HG02973 (cell line): ENCODE measurements at regions not wholly inside any gene's neighbourhood (a gene's known extent, or its start where the extent isn't known, plus 50 kb on each side); places are given as distances from the start of the nearest gene placed in this dataset.

ENCODE experiments used
- ATAC-seq: cut with Tn5 transposase; IDR thresholded peaks from one replicate; pipeline ENCODE4 v1.9.1; 2021; ENCODE audit warnings: moderate library complexity; ENCODE audit not compliant: unreplicated experiment

DNA sequence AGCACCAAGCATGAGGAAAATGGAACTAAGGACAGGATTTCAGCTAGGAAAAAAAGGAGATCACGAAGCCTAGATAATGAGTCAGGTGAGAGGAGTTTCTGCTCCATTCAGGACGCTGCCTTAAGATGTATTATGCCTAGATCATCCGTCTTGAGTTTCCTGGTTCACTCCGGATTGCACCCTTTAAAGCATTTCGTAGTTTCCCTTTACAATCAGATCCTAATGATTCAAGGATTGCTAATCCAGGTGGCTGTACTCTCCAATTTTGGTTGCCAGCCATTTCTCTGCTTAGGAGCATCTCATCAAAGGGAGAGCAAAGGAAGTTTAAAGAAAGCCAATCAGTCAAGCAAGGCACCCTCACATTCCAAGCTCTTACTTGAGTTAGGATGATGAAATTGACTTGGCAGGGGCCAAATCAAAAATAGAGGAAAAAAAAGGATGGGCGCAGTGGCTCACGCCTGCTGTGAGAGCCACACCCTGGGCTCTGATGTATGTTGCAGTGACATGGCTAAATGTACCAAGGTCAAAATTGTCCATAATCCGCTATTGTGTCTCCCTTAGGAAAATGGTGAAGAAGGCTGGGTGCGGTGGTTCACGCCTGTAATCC is 156.9 kb upstream of the SOD1 start:
- ATAC-seq, result no peak

DNA sequence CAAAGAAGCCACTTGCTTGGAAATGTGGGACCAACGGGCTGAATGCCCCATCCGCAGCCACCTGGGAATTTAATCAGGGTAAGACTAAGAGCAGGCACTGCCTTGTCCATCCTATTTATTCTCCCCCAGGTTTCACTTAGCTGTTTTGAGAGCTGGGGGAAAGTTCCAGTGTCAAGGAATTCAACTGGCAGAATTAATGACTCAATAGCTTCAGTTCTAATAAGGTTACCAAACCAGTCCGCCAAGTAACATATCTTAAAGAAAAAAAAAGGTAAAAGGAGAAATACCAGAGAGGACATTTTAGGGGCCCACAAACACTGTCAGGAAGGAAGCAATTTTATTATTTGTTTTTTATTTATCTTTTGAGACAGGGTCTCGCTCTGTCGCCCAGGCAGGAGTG is 157.6 kb upstream of the SOD1 start:
- ATAC-seq, result no peak

DNA sequence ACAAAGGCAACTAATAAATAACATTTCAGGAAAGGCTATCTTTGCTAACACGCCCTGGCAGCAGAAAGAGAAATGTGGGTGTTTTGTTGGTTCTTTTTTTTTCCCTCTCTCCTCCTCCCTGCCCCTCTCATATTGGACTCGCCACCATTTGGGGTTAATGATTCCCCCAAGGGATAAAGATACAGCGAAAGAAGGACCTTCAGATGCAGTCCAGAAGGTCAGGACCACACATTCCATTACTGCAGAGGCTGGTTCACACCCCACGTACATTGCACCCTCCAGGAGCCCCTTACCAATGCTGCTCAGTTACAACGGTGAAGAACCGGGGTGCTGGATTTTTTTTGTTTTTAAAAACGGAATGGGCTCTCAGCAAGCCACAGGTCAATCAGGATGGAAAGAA is 156.9 kb upstream of the TIAM1 start:
- ATAC-seq, result no peak

DNA sequence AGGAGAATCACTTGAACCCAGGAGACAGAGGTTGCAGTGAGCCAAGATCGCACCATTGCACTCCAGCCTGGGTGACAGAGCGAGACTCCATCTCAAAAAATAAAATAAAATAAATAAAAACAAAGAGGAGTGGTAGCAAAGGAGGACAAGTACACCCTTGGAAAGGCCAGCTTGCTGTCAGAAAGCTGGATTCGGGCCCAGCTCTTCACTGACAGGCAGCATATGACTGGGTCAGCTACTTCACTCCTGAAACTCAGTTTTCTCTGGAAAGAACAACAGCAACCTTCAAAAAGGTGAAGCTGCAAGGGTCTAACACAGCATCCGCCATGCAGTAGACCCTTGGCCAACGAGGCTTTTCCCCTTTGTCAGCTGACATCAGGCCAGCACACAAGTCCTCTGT is 156.0 kb upstream of the TIAM1 start:
- no peak for ATAC-seq

DNA sequence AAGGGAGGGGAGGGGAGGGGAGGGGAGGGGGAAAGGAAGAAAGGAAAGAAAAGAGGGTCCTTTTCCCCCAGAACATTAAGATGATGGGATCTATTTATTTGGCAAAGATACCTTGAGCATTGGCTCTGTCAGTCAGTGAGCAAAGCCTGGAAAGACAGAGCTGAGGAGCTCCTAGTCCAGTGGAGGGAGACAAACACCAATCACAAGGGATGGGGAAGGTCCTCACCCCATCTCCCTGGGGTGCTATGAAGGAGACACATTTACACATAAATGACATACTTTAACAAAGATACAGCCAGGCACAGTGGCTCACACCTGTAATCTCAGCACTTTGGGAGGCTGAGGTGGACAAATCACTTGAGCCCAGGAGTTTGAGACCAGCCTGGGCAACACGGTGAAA is 154.9 kb upstream of the TIAM1 start:
- no peak for ATAC-seq

DNA sequence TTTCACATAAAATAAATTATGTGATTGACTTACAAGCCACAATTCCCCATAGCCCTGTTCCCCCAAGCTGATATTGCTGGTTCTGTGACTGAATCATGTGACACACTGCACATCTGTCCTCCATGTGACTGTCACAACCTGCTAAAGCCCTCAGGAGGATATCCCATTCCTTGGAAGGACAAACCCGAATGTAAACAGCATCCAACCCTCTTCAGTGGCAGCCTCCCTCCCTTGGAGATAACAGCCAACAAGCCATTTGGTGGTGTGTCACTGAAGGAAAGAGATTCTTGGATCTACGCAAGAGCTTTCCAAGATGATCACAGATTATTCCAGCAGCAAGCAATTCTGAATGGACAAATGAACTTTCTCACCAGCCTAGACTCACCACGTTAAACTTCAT is 153.9 kb upstream of the TIAM1 start:
- ATAC-seq, result no peak

DNA sequence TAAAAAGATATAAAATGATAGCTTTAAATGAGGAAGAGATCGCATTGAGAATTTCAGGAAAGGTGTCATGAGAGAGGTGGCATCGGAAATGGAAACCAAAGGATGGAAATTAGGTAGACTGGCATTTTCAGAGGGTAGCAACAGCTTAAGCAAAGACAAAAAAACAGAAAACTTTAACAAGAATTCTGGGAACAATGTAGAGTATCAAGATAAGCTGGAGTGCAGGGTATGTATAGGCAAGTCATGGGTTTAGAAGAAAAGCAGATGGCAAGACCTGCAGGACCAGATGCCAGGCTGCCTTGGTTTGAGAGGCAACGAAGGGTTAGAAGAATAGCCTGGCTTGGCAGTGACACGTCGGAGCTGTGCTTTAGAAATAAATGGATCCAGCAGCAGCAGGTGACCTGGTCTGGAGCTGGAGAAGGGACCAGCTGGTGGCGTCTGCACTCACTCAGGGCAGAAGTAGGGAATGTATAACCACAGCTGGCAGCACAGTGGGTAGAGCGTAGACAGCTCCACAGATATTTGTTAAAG is 149.4 kb upstream of the TIAM1 start:
- ATAC-seq, result no peak

DNA sequence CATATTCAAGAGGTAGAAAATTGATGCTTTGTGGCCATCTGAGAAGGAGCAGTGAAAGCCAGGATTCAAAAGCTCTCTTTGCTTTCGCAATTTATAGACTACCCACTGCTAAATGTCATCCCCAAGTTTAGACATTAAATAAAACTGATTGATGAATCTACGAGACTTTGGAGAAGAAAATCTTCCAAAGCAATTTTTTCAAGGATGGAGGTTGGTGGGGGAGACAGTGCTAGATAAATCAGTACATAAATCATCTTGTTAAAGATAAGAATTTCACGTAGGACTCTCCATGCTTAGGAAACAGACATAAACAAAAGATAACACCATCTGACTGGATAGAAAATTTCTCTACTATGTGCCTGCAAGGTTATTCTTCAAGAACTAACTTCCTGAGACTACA is 147.6 kb upstream of the TIAM1 start:
- ATAC-seq, result no peak

DNA sequence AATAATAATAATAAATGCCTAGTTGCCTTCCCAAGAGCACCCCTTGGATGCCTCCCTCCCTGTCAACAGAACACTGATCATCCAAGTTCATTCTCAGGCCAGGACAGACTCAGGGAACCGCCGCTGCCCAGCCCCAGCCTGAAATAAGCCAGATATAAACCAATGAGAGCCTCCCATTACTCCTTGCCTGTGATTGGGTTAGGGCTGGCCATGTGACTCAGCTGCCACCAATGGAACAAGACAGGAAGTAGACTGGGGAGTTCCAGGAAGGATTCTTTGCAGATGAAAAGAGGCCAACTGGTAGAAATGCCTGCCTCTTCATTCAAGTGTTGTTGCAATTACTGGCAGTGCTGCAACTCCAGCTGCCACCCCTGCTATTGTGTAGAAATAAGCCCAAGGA is 146.4 kb upstream of the TIAM1 start:
- no peak for ATAC-seq

DNA sequence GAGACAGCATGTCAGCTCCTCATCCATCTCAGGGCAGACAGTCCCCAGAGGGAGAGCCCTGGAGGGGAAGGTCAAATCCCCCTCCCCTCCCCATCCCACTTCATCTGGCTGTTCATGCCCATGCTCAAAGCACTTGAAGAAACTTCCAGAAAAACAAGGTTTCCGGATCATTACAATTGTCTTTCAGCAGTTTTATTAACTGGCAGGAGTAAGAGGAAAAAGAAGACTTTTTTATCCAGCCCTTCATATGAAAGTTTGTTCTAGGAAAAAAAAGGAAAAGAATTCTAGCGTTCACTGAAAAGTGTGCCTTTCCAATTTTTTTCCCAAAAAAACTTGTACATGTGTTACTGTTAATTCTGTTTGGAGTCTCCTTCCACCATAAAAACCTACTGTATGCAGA is 145.7 kb upstream of the TIAM1 start:
- no peak for ATAC-seq

DNA sequence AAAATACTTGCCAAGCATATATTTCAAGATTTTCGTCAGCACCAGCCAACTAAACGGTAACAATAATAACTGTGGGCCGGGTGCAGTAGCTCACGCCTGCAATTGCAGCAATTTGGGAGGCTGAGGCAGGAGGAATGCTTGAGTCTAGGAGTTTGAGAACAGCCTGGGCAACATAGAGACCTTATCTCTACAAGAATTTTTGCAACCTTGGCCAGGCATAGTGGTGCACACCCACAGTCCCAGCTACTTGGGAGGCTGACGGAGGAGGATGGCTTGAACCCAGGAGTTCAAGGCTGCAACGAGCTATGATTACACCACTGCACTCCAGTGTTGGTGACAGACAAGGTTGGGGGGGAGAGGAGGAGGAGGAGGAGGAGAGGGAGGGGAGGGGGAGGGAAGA is 145.0 kb upstream of the TIAM1 start:
- no peak for ATAC-seq

DNA sequence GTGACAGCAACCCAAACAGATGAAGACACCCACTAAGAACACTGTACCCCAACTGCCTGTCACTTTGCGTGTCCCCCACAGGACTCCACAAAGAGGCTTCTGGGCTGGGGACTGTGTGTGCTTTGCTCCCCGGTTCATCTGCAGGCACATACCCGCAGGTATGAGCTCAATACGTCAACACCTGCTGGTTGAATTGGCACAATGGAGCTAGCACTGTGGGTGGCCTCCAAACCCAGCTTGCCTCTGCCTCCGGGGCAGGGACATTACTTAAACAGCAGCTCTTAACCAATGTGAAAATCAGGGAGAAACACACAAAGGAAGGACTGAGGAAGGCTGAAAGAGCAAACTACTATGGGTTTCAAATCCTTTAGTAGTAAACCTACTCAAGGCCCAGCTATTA is 140.2 kb upstream of the TIAM1 start:
- ATAC-seq, result no peak

DNA sequence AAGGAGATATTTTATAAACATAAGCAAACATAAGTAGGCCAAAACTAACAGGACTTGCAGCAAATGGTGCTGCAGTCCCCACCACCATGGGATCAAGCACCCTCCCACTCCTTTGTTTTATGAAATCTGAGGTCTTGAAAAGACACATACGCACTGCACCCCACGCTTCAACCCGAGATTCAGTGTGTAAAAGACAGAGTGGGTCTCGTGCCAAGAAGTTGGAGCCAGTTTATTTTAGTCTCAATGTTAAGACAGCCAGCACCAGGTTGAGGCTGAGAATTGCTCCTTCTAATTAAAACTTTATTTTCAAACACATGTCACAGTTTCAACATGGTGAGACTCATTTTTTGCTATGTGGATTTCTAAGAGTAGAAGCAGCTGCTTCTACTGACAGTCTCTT is 139.1 kb upstream of the TIAM1 start:
- ATAC-seq, result no peak

DNA sequence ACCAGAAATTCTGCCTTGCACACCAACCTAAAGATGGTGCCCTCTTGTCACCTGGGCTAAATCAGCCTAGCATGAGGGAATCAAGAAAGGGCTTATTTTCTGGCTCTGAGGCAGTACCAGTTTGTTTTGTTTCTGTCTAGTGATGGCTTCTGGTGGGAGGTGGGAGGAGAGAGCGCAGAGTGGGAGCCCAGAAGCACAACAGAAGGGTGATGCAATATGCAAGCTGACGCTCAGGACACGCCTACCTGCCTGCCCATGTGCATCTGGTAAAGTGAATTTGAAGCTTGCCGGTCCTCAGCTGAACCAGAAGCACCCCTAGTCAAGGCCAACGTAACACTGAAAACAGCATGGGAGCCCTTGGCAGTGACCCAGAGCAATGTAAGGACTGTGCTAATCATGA is 138.4 kb upstream of the TIAM1 start:
- ATAC-seq, result no peak

DNA sequence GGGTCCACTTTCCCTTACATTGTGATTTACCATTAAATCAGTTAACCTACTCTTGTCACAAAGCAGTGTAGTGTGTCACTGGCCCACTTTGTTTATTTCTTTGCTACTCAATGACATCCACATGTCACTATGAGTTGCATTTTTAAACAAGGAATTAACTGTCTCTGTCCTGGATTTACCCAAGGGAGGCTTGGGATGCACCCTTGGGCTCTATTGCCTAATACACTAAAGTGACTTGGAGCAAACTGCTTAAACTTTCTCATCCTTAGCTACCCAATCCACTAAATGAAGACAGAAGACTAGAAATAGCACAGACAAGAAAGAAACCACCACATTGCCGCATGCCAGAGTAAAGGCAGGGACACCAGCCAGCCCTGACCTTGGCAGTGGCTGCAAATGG is 136.2 kb upstream of the TIAM1 start:
- ATAC-seq, result no peak

DNA sequence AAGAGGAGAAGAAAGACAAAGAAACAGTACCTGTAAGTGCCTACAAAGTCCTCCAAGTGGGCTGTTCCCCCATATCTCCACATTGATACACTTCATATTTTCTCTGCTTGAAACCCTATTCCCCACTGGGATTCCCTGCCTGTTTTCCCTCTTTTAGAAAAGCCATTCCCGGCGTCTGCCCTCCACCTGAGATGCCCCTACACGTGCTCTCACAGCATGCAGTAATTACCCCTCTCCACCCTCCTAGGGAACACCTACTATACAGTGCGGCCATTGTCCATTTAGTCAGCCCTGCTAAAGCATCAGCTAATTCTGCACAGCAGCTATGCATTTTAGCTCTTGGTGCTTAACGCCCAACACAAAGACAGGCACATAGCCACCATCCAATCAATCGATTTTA is 135.7 kb upstream of the TIAM1 start:
- ATAC-seq, result no peak

DNA sequence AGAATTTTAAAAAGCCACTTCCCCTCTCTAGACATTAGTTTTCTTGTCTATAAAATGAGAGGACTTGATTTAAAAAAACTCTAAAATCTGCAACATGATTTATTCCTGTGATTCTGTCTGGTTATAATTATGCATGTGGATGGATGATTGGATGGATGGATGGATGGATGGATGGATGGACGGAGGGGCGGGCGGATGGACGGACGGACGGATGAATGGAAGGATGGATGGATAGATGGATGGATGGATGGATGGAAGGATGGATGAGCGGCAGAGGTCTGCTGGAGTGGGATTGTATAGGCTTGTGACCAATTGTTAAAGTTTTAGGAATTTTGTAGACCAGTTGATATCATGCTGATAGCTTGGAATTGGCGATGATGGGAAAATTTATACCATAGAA is 135.2 kb upstream of the TIAM1 start:
- ATAC-seq, result no peak

DNA sequence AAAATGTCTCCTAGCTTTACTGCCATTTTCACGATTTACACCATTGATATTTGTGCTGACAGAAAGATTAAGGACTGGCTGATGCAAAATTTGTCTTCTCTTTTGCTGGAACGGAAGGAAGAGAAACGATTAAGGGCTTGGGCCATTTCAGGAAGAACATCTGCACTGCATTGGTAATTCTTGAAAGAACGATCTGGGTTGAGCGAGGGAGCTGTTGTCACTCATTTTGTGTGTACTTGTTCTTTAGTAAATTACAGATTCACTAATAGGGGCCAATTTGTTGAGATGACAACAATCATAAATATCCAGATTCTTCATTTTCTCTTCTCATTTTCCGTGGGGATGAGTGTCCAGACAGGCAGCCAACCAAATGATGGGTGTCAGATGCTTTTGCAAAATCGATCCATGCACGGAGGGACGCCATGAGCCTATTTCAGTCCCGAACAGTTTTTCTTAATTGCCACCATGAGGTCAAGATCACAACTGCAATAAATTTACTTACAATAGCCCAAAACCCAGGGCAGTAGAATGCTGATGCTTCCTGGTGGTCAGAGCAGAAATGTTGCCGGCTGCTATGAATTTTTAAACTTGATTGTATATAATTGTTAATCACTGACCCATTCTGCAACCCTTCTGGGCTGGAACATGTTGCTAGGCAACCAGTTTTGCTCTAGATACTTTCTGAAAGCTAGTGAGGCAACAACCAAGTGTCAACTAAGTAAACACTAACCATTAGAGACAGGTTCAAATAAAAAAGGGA is 132.4 kb upstream of the TIAM1 start:
- no peak for ATAC-seq

DNA sequence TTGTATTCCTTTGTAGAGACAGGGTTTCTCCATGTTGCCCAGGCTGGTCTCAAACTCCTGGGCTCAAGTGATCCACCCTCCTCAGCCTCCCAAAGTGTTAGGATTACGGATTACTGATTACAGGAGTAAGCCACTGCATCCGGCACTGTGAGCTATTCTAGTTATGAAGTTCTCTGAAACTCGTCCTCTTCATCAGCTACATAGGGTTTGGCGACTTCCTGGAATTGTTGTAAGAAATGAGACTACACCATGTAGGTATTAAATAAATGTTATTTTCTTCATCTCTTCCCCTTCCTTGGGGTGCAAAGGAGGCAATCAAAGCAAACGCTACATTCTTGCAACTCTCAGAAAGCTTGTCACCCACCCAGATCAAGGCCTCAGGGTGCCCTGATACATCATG is 131.2 kb upstream of the TIAM1 start:
- ATAC-seq, result no peak

DNA sequence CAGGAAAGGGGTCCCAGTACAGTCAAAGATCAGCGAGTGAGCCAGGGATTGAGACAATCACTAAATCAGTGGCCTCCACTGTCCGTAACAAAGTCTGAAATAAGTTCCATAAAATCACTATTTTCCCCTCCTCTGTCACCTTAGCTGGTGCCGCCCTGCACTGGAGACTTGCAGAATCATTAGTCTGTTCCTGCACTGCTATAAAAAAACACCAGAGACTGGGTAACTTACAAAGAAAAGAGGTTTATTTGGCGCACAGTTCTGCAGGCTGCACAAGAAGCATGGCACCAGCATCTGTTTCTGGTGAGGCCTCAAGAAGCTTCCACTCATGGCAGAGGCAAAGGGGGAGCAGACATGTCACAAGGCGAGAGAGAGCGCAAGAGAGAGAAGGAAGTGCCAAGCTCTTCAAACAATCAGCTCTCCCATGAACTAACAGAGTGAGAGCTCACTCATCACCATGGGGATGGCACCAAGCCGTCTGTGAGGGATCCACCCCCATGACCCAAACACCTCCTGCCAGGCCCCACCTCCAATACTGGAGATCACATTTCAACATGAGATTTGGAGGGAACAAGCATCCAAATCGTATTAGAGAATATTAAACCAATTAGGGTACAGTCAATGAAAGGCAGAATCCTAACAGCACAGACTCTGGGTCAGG is 129.8 kb upstream of the TIAM1 start:
- no peak for ATAC-seq

DNA sequence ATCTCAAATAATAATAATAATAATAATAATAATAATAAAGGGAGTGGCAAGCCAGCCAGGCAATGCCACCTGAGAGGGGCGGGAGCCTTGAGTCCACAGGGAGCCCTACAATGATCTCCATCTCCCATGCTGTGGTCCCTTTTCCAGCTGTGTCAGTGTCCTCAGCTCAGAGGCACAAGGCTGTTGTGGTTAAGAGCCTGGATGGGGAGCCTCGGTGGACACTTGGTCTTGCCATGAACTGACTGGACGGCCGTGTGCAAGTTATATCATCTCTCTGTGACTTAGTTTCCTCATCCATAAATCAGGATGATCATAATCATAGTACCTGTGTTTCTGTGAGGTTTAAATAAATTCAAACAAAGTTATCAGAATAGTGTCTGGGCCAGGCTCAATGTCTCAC is 127.8 kb upstream of the TIAM1 start:
- ATAC-seq, result no peak
